ENCODE measurements at regions not wholly inside any gene's neighbourhood (a gene's known extent, or its start where the extent isn't known, plus 50 kb on each side); places are given as distances from the start of the nearest gene placed in this dataset.

DNA sequence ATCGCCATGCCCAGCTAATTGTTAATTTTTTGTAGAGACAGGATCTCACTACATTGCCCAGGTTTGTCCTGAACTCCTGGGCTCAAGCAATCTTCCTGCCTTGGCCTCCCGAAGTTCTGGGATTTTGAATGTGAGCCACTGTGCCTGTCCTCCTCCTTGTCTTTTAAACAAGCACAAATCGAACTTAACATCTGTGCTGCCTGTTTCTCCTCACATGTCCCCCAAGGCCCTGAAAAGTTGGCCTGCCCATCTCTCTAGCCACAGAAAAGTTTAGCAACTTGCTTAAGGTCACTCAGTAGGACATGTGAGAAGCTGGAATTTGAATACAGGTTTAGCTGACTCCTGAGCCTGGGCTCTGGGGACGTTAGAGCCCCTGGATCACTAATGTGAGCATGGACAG is 115.7 kb upstream of the KCNG1 start:
- ATAC-seq = no peak
- no peak for TF ChIP-seq ZFP3 (CRISPR knock-in tag; IDR thresholded peaks at IDR 0.05)

- no peak for ATAC-seq
- TF ChIP-seq CREB5 (CRISPR knock-in tag; IDR thresholded peaks at IDR 0.05; ENCODE audit: low read depth) = no peak
- TF ChIP-seq, protein P1, sequence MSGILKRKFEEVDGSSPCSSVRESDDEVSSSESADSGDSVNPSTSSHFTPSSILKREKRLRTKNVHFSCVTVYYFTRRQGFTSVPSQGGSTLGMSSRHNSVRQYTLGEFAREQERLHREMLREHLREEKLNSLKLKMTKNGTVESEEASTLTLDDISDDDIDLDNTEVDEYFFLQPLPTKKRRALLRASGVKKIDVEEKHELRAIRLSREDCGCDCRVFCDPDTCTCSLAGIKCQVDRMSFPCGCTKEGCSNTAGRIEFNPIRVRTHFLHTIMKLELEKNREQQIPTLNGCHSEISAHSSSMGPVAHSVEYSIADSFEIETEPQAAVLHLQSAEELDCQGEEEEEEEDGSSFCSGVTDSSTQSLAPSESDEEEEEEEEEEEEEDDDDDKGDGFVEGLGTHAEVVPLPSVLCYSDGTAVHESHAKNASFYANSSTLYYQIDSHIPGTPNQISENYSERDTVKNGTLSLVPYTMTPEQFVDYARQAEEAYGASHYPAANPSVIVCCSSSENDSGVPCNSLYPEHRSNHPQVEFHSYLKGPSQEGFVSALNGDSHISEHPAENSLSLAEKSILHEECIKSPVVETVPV (CRISPR knock-in tag; IDR thresholded peaks at IDR 0.05) = no peak
- TF ChIP-seq CSDC2 (CRISPR knock-in tag; IDR thresholded peaks at IDR 0.05) = no peak
- no peak for TF ChIP-seq GLIS3 (CRISPR knock-in tag; IDR thresholded peaks at IDR 0.05)
- no peak for TF ChIP-seq OSR1 (CRISPR knock-in tag; IDR thresholded peaks at IDR 0.05)
- TF ChIP-seq ZC3H10 (CRISPR knock-in tag; IDR thresholded peaks at IDR 0.05) = no peak
- no peak for TF ChIP-seq ZFP3 (CRISPR knock-in tag; IDR thresholded peaks at IDR 0.05)
- no peak for TF ChIP-seq ESRRG (CRISPR knock-in tag; IDR thresholded peaks at IDR 0.05)
- TF ChIP-seq, protein P2, sequence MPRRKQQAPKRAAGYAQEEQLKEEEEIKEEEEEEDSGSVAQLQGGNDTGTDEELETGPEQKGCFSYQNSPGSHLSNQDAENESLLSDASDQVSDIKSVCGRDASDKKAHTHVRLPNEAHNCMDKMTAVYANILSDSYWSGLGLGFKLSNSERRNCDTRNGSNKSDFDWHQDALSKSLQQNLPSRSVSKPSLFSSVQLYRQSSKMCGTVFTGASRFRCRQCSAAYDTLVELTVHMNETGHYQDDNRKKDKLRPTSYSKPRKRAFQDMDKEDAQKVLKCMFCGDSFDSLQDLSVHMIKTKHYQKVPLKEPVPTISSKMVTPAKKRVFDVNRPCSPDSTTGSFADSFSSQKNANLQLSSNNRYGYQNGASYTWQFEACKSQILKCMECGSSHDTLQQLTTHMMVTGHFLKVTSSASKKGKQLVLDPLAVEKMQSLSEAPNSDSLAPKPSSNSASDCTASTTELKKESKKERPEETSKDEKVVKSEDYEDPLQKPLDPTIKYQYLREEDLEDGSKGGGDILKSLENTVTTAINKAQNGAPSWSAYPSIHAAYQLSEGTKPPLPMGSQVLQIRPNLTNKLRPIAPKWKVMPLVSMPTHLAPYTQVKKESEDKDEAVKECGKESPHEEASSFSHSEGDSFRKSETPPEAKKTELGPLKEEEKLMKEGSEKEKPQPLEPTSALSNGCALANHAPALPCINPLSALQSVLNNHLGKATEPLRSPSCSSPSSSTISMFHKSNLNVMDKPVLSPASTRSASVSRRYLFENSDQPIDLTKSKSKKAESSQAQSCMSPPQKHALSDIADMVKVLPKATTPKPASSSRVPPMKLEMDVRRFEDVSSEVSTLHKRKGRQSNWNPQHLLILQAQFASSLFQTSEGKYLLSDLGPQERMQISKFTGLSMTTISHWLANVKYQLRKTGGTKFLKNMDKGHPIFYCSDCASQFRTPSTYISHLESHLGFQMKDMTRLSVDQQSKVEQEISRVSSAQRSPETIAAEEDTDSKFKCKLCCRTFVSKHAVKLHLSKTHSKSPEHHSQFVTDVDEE (CRISPR knock-in tag; IDR thresholded peaks at IDR 0.05) = no peak
- no peak for TF ChIP-seq PPARA (CRISPR knock-in tag; IDR thresholded peaks at IDR 0.05; ENCODE audit: borderline replicate concordance)
- TF ChIP-seq ZFP30 (CRISPR knock-in tag; IDR thresholded peaks at IDR 0.05) = no peak
- no peak for TF ChIP-seq RARB (CRISPR knock-in tag; IDR thresholded peaks at IDR 0.05)
- no peak for TF ChIP-seq ARNTL (CRISPR knock-in tag; IDR thresholded peaks at IDR 0.05; ENCODE audit: borderline replicate concordance, low read depth)
- no peak for TF ChIP-seq PATZ1 (CRISPR knock-in tag; IDR thresholded peaks at IDR 0.05; ENCODE audit: borderline replicate concordance)
These were observed 114.6 kb upstream of the KCNG1 start for GRCh38 chr20:51137461-51137860.

DNA sequence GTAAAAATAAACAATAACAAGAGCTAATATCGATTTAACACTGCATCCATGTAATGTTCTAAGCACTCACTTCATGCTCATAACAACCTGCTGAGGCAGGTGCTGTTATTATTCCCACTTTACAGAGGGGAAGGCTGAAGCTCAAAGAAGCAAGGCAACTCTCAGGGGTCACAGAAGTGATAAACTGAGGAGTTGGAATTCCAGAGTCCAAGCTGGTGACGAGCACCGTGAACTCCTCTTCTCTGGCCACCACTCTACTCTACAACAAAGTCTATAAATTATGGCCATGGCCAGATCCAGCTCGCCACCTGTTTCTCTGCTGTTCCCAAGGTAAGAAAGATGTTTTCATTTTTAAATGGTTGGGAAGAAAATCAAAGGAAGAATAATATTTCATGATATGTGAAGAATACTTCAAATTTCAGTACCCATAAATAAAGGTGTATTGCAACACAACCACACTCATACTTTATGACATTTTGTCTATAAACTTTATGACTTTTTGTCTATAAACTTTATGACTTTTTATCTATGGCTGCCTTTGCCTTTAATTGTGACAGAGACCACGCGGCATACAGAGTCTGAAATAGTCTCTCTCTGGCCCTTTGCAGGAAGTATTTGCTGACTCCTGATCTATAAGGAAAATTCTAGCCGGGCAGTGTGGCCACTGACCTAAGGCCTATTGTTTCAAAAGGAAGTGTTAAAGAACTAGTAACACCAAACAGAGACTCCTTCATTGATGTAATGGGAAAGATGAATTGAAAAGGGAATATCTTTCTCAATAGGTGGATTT is 113.2 kb upstream of the KCNG1 start:
- ATAC-seq = no peak
- no peak for TF ChIP-seq TCF4 (CRISPR knock-in tag; IDR thresholded peaks at IDR 0.05; ENCODE audit: borderline replicate concordance)

DNA sequence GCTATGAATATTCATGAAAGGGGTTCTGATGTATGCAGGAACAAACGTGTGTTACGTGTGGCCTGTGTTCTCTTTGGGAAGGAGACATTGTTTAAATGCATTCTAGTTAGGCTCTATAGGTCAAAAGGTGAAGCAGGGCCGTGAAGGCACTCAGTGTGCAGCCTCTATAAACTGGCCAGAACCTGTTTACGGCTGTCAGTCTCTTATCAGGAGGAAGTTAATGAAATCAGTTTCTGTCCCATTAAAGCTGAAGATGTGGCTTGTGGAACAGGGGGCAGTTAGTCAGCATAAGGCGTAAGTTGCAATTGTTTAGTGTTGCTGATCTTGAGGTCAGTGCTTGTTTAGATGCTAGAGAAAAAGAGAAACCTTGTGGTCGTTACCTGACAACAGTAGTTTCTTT is 111.5 kb upstream of the KCNG1 start:
- ATAC-seq = no peak
- TF ChIP-seq, protein P3, sequence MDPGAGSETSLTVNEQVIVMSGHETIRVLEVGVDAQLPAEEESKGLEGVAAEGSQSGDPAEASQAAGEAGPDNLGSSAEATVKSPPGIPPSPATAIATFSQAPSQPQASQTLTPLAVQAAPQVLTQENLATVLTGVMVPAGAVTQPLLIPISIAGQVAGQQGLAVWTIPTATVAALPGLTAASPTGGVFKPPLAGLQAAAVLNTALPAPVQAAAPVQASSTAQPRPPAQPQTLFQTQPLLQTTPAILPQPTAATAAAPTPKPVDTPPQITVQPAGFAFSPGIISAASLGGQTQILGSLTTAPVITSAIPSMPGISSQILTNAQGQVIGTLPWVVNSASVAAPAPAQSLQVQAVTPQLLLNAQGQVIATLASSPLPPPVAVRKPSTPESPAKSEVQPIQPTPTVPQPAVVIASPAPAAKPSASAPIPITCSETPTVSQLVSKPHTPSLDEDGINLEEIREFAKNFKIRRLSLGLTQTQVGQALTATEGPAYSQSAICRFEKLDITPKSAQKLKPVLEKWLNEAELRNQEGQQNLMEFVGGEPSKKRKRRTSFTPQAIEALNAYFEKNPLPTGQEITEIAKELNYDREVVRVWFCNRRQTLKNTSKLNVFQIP (CRISPR knock-in tag; IDR thresholded peaks at IDR 0.05; ENCODE audit: borderline replicate concordance, low read depth) = no peak
- TF ChIP-seq ZFP3 (CRISPR knock-in tag; IDR thresholded peaks at IDR 0.05) (no peak), TOX (CRISPR knock-in tag; IDR thresholded peaks at IDR 0.05; ENCODE audit: borderline replicate concordance) (no peak)

DNA sequence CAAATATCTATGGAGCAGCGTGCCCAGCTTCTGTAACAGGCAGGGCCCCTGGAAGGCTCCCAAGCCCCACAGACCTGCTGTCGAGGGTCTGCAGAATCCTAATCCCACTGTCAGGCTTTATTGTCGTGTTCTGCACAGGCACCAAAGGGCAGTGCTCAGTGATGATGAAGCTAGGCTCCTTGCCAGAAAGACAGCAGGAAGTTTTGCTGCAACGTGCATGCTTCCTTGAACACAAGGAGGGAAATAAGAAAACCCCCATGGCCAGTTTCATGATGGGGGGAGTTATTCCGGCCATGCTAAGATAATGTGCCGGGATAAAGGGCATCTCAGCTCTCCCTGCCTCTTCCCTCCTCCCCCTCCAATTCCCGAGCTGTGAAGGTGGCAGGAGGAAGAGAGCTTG is 109.4 kb upstream of the KCNG1 start:
- ATAC-seq = no peak
- TF ChIP-seq PATZ1 (CRISPR knock-in tag; IDR thresholded peaks at IDR 0.05; ENCODE audit: borderline replicate concordance) (no peak), ARNTL (CRISPR knock-in tag; IDR thresholded peaks at IDR 0.05; ENCODE audit: borderline replicate concordance, low read depth) (no peak), PPARA (CRISPR knock-in tag; IDR thresholded peaks at IDR 0.05; ENCODE audit: borderline replicate concordance) (no peak), TCF4 (CRISPR knock-in tag; IDR thresholded peaks at IDR 0.05; ENCODE audit: borderline replicate concordance) (no peak), OSR1 (CRISPR knock-in tag; IDR thresholded peaks at IDR 0.05) (no peak), ZNF565 (CRISPR knock-in tag; conservative IDR thresholded peaks at IDR 0.05; ENCODE audit: low read depth) (no peak), GLIS3 (CRISPR knock-in tag; IDR thresholded peaks at IDR 0.05) (no peak), CSDC2 (CRISPR knock-in tag; IDR thresholded peaks at IDR 0.05) (no peak), SNAI2 (CRISPR knock-in tag; IDR thresholded peaks at IDR 0.05) (no peak)
- TF ChIP-seq, protein P2 (CRISPR knock-in tag; IDR thresholded peaks at IDR 0.05) = no peak

All from SK-N-SH treated with all-trans-retinoic acid at 6 μM for 48 hours (cell line).